Suppressor macrophage treated with lipopolysaccharide for 4 hours (primary cell): ENCODE measurements at regions not wholly inside any gene's neighbourhood (a gene's known extent, or its start where the extent isn't known, plus 50 kb on each side); places are given as distances from the start of the nearest gene placed in this dataset.
"Not testable (repeated sequence)": the region's sequence is repeated elsewhere in the genome, so short reads cannot be mapped to it uniquely, and the experiment has no call there.

Source experiments
- DNase-seq: peaks from one replicate; pipeline ENCODE4 v3.0.0-alpha.2; 2020

- no peak for DNase-seq
Measured at GRCh38 chr2:3034856-3035255, 342.8 kb downstream of the EIPR1 start.

- DNase-seq = no peak
Measured at GRCh38 chr2:3034396-3034795, 343.2 kb downstream of the EIPR1 start.

DNA sequence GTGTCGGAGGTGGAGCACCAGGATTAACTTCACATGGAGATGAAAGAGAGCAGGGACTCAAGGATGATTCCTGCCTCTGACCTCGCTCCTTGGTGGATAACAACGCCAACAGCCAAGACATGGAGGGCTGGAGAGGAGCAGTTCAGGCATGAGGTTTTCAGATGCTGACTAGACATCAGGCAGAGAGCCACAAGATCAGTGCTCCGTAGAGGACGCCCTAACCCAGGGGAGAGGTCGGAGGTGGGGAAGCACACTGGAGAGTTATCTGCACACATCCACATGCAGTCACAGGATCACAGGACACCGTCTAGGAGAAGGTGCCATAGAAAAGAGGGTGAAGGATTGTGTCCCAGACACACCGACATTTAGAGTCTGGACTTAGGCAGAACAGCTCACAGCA, 344.3 kb downstream of the EIPR1 start:
- no peak for DNase-seq

DNA sequence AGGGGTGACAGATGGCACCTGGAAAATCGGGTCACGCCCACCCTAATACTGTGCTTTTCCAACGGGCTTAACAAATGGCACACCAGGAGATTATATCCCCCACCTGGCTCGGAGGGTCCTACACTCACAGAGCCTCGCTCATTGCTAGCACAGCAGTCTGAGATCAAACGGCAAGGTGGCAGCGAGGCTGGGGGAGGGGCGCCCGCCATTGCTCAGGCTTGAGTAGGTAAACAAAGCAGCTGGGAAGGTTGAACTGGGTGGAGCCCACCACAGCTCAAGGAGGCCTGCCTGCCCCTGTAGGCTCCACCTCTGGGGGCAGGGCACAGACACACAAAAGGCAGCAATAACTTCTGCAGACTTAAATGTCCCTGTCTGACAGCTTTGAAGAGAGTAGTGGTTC, 346.8 kb downstream of the EIPR1 start:
- DNase-seq = not testable (repeated sequence)

- no peak for DNase-seq
Measured at GRCh38 chr2:3025984-3026383, 351.6 kb downstream of the EIPR1 start.

DNA sequence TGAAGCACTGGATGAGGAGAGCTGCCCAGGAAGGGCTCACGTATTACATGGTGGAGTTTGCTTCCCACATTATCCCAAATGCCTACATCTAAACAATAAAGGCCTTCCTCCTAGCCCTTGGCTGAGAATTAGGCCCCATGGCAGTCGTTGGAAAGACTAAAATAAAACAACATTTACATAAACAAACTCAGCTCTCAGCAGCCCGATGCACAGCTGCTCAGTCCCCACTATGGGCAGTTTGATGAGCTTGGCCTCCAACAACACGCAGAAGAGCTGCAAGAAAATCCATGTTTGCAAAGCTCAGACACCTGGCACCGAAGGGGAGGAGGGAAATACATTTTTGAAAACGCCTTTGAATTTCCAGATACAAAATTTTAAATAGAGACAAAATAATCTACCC, 352.4 kb downstream of the EIPR1 start:
- no peak for DNase-seq

DNA sequence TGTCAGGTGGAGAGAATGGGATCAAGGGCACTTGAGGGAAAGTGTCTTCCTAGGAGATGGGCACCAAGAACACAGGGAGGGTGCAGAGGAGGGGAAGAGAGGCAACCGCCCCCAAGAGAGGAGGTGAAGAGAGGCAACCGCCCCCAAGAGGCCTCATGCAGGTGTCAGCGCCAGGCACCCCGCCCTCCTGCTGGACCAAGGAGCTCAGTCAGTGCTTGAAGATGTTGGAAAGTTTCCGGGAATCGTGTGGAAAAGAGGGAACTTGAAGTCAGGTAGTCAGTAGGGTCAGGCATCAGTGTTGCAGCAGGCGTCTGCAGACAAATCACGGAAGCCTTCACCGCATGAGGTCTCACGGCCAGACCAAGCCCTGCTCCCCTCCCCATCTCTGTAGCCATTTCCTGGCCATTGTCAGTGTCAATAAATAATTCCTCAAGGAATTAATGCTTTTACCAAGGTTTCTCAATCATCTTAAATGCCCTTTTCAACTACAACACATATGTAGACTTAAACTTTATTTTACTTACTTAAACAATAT, 353.1 kb downstream of the EIPR1 start:
- DNase-seq = no peak

- no peak for DNase-seq
Measured at GRCh38 chr2:3023531-3023930, 354.1 kb downstream of the EIPR1 start.

DNA sequence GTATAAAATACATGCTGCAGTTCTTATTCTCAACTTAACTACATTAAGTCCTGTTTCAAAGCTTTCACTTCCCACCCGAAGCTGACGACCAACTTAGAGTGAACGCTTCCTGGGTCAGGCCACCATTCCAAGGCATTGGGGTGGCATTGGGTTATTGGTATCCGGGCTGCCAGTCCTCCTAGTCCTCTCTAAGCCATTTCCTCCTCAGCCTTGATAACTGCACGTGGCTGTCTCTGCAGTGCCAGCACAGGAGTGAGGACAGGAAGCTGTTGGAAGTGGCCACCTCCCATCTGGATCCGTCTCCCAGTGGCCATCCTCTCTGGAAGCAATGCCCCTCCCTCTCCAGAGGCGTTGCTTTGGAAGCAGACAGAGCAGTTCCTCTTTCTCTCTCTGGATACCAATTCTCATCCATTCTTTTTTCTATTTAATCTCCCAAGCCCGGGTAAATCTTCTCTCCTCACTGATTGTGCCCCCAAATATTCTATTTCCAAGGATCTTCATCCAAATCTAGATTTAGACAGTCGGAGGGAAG, 354.7 kb downstream of the EIPR1 start:
- DNase-seq = no peak

GRCh38 chr2:3021720-3022119, 355.9 kb downstream of the EIPR1 start:
- no peak for DNase-seq

DNA sequence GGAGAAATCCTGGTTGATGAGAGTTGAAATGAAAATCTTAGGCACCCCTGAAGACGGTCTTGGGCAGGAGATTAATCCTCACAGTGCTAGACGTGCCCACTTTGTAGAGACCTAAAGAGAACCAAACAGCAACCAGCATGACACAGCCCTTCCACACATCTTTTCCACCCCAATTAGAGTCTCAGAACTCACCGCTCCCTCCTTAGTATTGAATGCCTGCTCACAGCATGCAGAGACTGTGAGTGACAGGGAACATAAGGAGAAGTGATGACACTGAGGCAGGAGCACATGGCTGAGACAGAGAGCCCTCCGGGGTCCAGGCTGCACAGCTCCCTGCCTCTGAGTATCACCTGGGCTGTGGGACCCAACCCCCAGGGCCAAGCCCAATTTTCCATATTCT, 367.6 kb downstream of the EIPR1 start:
- no peak for DNase-seq

DNA sequence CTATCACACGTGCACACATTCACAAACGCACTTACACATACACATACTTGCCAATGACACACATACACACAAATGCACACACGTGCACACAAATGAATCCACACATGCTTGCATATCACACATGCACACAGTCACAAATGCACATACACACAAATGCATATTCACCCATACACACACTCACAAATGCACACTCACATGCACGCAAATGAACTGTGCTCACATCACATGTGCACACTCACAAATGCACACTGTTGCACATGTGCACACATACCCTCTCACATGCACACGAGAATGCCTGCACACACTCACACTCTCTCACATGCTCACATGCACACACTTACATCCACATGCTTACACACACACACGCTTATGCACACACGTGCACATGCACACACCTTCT, 368.1 kb downstream of the EIPR1 start:
- DNase-seq = no peak

- no peak for DNase-seq
Measured at GRCh38 chr2:3009005-3009404, 368.6 kb downstream of the EIPR1 start.

GRCh38 chr2:3008561-3008960, 369.1 kb downstream of the EIPR1 start:
- DNase-seq = no peak

DNA sequence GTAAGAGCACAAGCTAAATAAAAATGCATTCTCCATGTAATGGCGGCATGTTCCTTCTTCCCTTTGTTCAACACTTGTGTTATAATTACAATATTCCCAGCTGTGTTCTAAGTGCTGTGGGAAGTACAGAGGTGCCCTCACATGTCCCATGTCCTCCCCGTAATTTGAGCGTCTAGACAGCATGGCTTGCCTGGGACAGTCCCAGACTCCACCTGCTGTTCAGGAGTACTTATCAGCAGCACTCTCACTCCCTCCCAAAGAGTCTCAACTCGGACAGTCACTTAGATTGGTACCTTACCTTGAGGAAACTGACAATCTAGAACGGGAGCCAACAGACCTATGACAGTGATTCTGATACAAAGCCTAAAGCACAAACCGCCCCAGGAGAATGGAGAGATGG, 370.5 kb downstream of the EIPR1 start:
- DNase-seq = no peak

GRCh38 chr2:3005859-3006501, 371.6 kb downstream of the EIPR1 start:
- no peak for DNase-seq

DNA sequence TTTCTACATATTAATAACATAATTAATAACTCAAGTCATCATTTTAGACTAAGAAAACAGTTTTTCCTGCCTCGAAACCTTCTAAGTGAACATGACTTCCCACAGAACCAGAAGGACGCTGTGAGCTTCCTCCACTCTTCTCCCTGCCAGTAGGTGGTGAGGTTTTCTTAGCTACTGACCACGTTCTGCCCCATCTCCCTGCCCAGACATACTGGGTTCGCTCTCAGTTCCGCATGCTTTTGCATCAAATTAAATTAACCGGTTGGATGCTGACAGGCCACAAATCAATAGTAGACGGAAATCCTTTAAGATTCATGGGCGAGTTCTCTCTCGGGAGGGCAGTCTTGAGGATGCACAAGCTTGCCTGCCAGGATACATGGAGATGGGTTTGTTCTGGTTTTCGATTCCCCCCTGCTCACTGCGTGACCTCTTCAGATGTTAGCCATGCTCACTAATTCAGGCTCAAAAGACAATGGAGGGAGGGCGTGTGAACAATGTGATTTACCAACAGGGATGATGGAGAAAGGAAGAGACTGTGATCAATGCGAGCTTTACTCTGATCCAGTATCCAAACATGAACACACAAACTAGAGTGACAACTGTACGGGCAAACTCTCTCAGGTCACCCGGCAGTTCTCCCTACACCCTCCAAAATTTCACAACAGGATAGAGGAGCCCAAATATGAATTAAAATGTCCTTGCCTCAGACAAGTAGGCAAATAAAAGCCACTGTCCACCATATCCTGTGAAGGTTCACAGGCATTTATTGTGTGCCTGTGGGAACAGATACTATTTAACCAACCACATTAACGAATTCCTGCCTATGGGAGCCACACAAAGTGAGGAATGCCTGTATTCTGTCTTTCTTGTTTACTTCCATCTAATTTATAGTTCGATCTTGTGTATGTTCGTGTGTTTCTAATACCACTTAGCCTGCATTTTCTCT, 375.7 kb downstream of the EIPR1 start:
- DNase-seq = no peak

GRCh38 chr2:3000968-3001367, 376.6 kb downstream of the EIPR1 start:
- no peak for DNase-seq

DNA sequence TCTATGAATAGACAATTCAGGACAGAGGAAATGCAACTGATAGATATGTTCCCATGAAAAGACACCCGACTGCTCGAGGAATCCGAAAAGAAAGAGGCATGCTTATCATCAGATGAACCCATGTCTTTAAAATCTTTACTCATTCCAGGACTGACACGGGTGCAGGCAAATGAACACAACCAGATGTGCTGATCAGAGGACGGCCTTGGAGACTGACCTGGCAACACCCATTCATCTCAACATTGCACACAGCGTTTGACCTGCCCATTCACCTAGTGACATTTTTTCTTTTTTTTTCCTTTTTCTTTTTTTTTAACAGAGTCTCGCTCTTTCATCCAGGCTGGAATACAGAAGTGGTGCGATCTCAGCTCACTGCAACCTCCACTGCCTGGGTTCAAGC, 377.5 kb downstream of the EIPR1 start:
- DNase-seq = no peak

DNA sequence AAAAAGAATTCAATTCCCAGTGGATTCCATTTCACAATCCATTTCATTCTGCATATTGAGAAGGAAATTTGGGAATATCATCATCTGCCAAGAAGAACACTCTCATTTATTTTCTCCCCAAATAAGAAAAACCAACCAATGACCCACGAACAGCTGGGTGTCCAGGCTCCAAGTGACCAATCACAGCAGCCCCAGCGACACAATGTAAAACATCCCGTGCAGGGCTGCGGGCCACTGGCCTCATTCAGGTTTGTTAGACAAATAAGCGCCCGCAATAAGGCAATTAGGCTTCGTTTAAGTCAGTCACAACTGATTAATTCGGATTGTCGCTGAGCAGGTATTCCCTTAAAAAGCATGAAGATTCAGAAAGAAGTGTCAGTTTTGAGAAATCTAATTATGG, 378.6 kb downstream of the EIPR1 start:
- DNase-seq = no peak

- no peak for DNase-seq
Measured at GRCh38 chr2:2993172-2993692, 384.4 kb downstream of the EIPR1 start.

- DNase-seq = no peak
Measured at GRCh38 chr2:2992634-2993033, 385.0 kb downstream of the EIPR1 start.

DNA sequence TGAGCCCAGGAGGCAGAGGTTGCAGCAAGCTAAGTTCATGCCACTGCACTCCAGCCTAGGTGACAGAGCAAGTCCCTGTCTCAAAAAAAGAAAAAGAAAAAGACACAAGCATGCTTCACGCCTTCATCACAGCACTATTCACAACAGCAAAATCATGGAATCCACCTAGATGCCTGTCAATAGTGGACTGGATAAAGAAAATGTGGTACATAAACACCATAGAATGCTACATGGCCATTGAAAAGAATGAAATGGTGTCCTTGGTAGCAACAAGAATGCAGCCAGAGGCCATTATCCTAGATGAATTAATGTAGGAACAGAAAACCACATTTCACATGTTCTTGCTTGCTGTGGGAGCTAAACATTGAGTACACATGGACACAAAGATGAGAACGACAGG, 392.6 kb downstream of the EIPR1 start:
- no peak for DNase-seq

GRCh38 chr2:2981000-2981399, 396.6 kb downstream of the EIPR1 start:
- DNase-seq = no peak
